ENCODE measurements at regions not wholly inside any gene's neighbourhood (a gene's known extent, or its start where the extent isn't known, plus 50 kb on each side); places are given as distances from the start of the nearest gene placed in this dataset.

DNA sequence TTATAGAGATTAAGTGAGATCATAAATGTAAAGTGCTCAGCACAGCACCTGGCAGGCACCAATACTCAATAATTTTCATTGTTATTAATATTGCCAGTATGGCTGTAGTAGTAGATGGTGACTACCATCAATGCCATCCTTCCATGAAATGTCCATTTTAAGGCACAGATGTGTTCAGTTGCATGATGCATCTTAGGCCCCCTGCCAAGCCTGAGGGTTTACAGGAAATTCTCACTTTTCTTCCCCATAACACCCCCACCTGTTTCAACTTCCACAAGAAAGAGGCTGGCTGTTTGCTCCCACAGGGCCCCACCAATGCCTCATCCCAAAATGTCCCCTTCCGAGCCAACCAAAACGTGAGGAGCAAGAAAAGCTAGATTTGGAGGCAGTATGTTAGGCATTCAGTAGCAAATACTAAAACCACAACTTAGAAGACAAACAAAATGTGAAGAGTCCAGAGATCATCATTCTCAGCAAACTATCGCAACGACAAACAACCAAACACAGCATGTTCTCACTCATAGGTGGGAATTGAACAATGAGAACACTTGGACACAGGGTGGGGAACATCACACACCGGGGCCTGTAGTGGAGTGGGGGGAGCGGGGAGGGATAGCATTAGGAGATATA lies 110.6 kb upstream of the NHSL1 start:
- Histone ChIP-seq H3K4me1 (replicated peaks in 1 of 4; ENCODE audit: control insufficient read depth in 3 of 4, insufficient read depth in 4 of 4, low read length in 3 of 4) (no peaks in the 10 kb centered on the region; a peak in 2 of 7 replicates), H3K18ac (ENCODE audit: extremely low read depth, low read length) (no peak overlapping the region), H3K4me3 (ENCODE audit: extremely low read depth in 1 of 4, insufficient read depth in 2 of 4, low read depth in 3 of 4, low read length in 4 of 4) (no peak overlapping the region), H3K27me3 (replicated peaks in 1 of 4; ENCODE audit: control insufficient read depth in 3 of 4, extremely low read depth in 1 of 4, insufficient read depth in 3 of 4, low read length in 3 of 4) (no peaks in the 10 kb centered on the region), H2AK5ac (ENCODE audit: low read depth, low read length) (no peak overlapping the region), H3K36me3 (ENCODE audit: control insufficient read depth in 2 of 4, insufficient read depth in 4 of 4, low read length in 3 of 4) (no peaks in the 10 kb centered on the region), H4K91ac (replicated peaks; ENCODE audit: insufficient read length, low read length) (no peak overlapping the region), H2AFZ (ENCODE audit: low read length) (no peak overlapping the region), H3K4ac (replicated peaks; ENCODE audit: insufficient read length, low read depth, low read length) (no peak overlapping the region), H3K23ac (ENCODE audit: insufficient read length) (no peak overlapping the region), H2BK12ac (ENCODE audit: low read depth, low read length) (no peak overlapping the region), H3K14ac (ENCODE audit: insufficient read length) (no peak overlapping the region), H2BK20ac (ENCODE audit: low read length) (no peak overlapping the region), H2BK5ac (ENCODE audit: low read depth, low read length) (no peak overlapping the region), H3K79me1 (ENCODE audit: low read depth, low read length) (peaks cover 5% of the 10 kb centered on the region; the same call in 1 of the 2 replicates), H3K79me2 (ENCODE audit: control insufficient read depth in 1 of 2, insufficient read depth in 2 of 2, low read length in 2 of 2) (no peaks in the 10 kb centered on the region), H3K4me2 (ENCODE audit: insufficient read depth in 1 of 2, low read depth in 2 of 2, low read length in 2 of 2) (no peak overlapping the region), H4K20me1 (replicated peaks in 1 of 2; ENCODE audit: control insufficient read depth in 1 of 2, insufficient read depth in 2 of 2, low read length in 2 of 2) (peaks cover 0 to 2% of the 10 kb centered on the region in 2 experiments), H4K5ac (ENCODE audit: insufficient read length, low read depth, low read length) (no peak overlapping the region), H3K27ac (ENCODE audit: low read depth, low read length) (no peak overlapping the region), H2BK15ac (ENCODE audit: low read length) (no peak overlapping the region), H2BK120ac (replicated peaks; ENCODE audit: low read depth, low read length) (no peak overlapping the region), H3K9me3 (ENCODE audit: insufficient read depth in 2 of 2, low read depth in 1 of 2, low read length in 1 of 2) (peaks cover under 1 to 1% of the 10 kb centered on the region in 2 experiments; a peak in 2 of 4 replicates), H3K23me2 (ENCODE audit: low read depth, low read length) (no peaks in the 10 kb centered on the region), H3K9ac (replicated peaks in 1 of 4; ENCODE audit: extremely low read depth in 1 of 4, low read depth in 3 of 4, low read length in 3 of 4) (no peak overlapping the region), H4K8ac (ENCODE audit: extremely low read depth, insufficient read depth, low read length) (no peak overlapping the region), H3K56ac (replicated peaks; ENCODE audit: insufficient read length, low read depth, low read length) (no peak overlapping the region)
- CTCF ChIA-PET (ENCODE audit: partially characterized antibody), result interaction anchor here (1.0 to 8.3 kb wide), 4 partner anchors 11 to 25 kb away, joined by 3 to 47 read pairs (median 4); no protein-coding TSS in a partner anchor
- POLR2A ChIA-PET (ENCODE audit: partially characterized antibody), result no interaction called here
- DNase-seq (ENCODE audit: low read depth in 1 of 2, low spot score in 2 of 2) (no peak), FAIRE-seq (no peak)
- WGBS, 2 experiments (ENCODE audit: extremely low coverage in 1 of 2, insufficient coverage in 1 of 2, insufficient read length in 1 of 2, insufficient replicate concordance in 2 of 2, low coverage in 1 of 2, low lambda C conversion rate in 2 of 2, missing lambda C conversion rate in 1 of 2), result 91% methylated on average over 6 of the region's 6 CpGs; no CpG with 5 or more reads in 1 of the 2 experiments
